CD4-positive, alpha-beta T cell (primary cell): ENCODE measurements at regions not wholly inside any gene's neighbourhood (a gene's known extent, or its start where the extent isn't known, plus 50 kb on each side); places are given as distances from the start of the nearest gene placed in this dataset.
"Not testable (repeated sequence)": the region's sequence is repeated elsewhere in the genome, so short reads cannot be mapped to it uniquely, and the experiment has no call there.

Source experiments
- ATAC-seq: fragments of 200-7000 bp; cut with Tn5 transposase; one replicate; pipeline ENCODE4 v1.10.0; 2022; ENCODE audit warnings: mild to moderate bottlenecking; ENCODE audit not compliant: poor library complexity
- CTCF ChIA-PET: fragments of 350-600 bp; sonication (Branson Sonifier 250); formaldehyde crosslinking; loops from one replicate; lab custom pipeline; 2021; ENCODE audit warnings: antibody characterized with exemption, inconsistent platforms; lab: Charles Lee
- POLR2A ChIA-PET: fragments of 350-600 bp; sonication (Branson Sonifier 250); formaldehyde crosslinking; loops from one replicate; lab custom pipeline; 2021; ENCODE audit warnings: antibody characterized with exemption, inconsistent platforms; lab: Charles Lee
- DNase-seq, 14 experiments: peaks; one replicate each; pipeline ENCODE4 v3.0.0-alpha.2; 2013 to 2020; ENCODE audit warnings: mixed read lengths in 2 of 14
- H3K27ac ChIP-seq, 2 donors: one replicate each; pipeline versions ENCODE4 v1.5.1 to v1.7.0; 2013; ENCODE audit warnings: low read length in 2 of 2, low read depth in 1 of 2, mild to moderate bottlenecking in 1 of 2
- H3K27me3 ChIP-seq, 2 experiments: 1 replicate in 1 of 2; 2 replicates in 1 of 2; pipeline versions ENCODE4 v1.6.1 to v1.7.0; 2013; ENCODE audit warnings: low read length in 2 of 2, control low read depth in 1 of 2, mild to moderate bottlenecking in 1 of 2, moderate library complexity in 1 of 2; ENCODE audit not compliant: insufficient read depth in 2 of 2, control insufficient read depth in 1 of 2
- H3K36me3 ChIP-seq: one replicate; pipeline ENCODE4 v1.6.1; 2013; ENCODE audit warnings: low read length, control low read depth; ENCODE audit not compliant: insufficient read depth
- H3K4me1 ChIP-seq: one replicate; pipeline ENCODE4 v1.6.1; 2013; ENCODE audit warnings: low read length, control low read depth; ENCODE audit not compliant: insufficient read depth
- H3K4me3 ChIP-seq: one replicate; pipeline ENCODE4 v1.5.1; 2013; ENCODE audit warnings: mild to moderate bottlenecking, low read length, moderate library complexity
- H3K9me3 ChIP-seq, 2 experiments: 1 replicate in 1 of 2; 2 replicates in 1 of 2; pipeline versions ENCODE4 v1.6.1 to v1.7.0; 2013; ENCODE audit warnings: low read length in 2 of 2, mild to moderate bottlenecking in 2 of 2, control low read depth in 1 of 2, moderate library complexity in 1 of 2; ENCODE audit not compliant: control insufficient read depth in 1 of 2, insufficient read depth in 1 of 2
- H3K27ac Mint-ChIP-seq: one replicate; pipeline ENCODE4 v1.8.0; 2020; ENCODE audit warnings: mixed read lengths
- H3K27me3 Mint-ChIP-seq: one replicate; pipeline ENCODE4 v1.8.0; 2021; ENCODE audit warnings: mixed read lengths
- H3K36me3 Mint-ChIP-seq: one replicate; pipeline ENCODE4 v1.8.0; 2021; ENCODE audit warnings: low read depth, mixed read lengths
- H3K4me1 Mint-ChIP-seq: one replicate; pipeline ENCODE4 v1.8.0; 2021; ENCODE audit warnings: low read depth, mixed read lengths
- H3K4me3 Mint-ChIP-seq: one replicate; pipeline ENCODE4 v1.8.0; 2020; ENCODE audit warnings: mild to moderate bottlenecking, mixed read lengths
- H3K9me3 Mint-ChIP-seq: one replicate; pipeline ENCODE4 v1.8.0; 2020; ENCODE audit warnings: mixed read lengths
- intact Hi-C, 2 experiments: fragments of 100-400 bp; cut with DNase I in 1 of 2; cut with micrococcal nuclease in 1 of 2; formaldehyde crosslinking; loops; one replicate each; pipeline versions ENCODE4 v1.15.1 to v1.9.0; 2023 to 2025; cut with DNase I, micrococcal nuclease
- TF ChIP-seq, protein P1 (sequence below): fragments of 200-600 bp; IDR thresholded peaks from one replicate; pipeline ENCODE4 v1.8.0; 2022; ENCODE audit warnings: antibody characterized with exemption, mild to moderate bottlenecking

DNA sequence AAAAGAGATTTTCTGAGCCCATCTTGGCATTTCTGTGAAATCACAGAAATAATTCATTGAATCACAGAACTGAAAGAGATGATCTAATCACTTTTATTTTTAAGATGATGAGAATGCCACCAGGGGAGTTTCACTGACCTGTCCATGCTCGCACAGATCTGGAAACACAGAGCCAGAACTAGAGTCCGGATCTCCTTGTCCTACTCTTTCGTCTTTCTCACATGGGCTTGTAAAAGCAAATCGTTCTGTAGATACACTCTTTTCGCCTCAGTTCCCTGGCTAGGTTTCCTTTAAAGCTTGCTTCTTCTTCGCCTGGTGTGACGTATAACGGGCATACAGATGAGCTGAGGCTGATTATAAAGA, 122.5 kb upstream of the SPRED1 start:
- no peaks in the 10 kb centered on the region for H3K36me3 Mint-ChIP-seq
- ATAC-seq (no peak), DNase-seq (no peak)
- H3K4me3 ChIP-seq: no peak overlapping the region
- intact Hi-C loops: no loop called here
- H3K4me3 Mint-ChIP-seq: no peak overlapping the region
- H3K27ac Mint-ChIP-seq: no peak overlapping the region
- H3K27me3 Mint-ChIP-seq: peaks cover 30% of the 10 kb centered on the region
- POLR2A ChIA-PET: no interaction called here
- peaks cover 6% of the 10 kb centered on the region for H3K4me1 Mint-ChIP-seq
- CTCF ChIA-PET: no interaction called here
- no peaks in the 10 kb centered on the region for H3K9me3 ChIP-seq
- H3K4me1 ChIP-seq: no peaks in the 10 kb centered on the region
- no peaks in the 10 kb centered on the region for H3K36me3 ChIP-seq
- TF ChIP-seq, protein P1, sequence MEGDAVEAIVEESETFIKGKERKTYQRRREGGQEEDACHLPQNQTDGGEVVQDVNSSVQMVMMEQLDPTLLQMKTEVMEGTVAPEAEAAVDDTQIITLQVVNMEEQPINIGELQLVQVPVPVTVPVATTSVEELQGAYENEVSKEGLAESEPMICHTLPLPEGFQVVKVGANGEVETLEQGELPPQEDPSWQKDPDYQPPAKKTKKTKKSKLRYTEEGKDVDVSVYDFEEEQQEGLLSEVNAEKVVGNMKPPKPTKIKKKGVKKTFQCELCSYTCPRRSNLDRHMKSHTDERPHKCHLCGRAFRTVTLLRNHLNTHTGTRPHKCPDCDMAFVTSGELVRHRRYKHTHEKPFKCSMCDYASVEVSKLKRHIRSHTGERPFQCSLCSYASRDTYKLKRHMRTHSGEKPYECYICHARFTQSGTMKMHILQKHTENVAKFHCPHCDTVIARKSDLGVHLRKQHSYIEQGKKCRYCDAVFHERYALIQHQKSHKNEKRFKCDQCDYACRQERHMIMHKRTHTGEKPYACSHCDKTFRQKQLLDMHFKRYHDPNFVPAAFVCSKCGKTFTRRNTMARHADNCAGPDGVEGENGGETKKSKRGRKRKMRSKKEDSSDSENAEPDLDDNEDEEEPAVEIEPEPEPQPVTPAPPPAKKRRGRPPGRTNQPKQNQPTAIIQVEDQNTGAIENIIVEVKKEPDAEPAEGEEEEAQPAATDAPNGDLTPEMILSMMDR: no peak
- H3K27me3 ChIP-seq: no peaks in the 10 kb centered on the region
- H3K9me3 Mint-ChIP-seq: peaks cover 2% of the 10 kb centered on the region
- H3K27ac ChIP-seq: no peak overlapping the region

DNA sequence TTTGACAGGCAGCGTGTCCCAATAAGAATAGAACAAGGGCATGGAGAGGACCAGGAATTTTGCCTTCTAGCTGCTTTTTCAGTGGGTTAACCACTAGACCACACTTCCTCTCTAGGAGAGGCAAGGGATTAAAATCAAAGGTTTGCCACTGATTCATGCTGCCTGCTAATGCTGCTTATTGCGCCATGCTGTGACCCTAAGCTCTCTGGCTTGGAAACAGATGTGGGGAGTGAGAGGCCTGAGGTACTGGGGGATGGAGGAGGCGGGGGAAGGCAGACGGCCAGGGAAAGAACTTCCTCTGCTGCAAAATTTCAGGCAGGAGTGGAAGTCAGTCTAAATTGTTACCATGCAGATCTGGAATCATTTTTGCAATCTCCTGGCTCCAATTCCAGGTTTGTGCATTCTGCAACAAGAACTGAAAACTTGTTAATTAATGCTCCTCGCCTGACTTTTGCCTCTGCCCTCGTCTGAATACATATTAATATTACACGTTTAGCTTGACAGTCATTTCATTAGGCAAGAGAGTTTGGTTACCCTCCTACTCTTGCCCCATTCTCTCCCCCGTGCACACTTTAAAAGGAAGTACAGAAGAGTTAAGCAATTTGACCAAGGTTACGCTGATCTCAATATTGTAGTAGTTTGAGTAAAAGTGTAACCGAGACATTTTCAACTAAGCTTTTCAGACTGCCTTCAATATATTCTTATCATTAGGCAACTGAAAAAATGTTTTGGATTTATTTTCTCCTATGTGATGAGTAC, 121.7 kb upstream of the SPRED1 start:
- Mint-ChIP-seq H3K9me3 (peaks cover 2% of the 10 kb centered on the region), H3K4me1 (peaks cover 6% of the 10 kb centered on the region), H3K36me3 (no peaks in the 10 kb centered on the region), H3K27ac (no peak overlapping the region), H3K27me3 (peaks cover 30% of the 10 kb centered on the region), H3K4me3 (no peak overlapping the region)
- H3K4me3 ChIP-seq: no peak overlapping the region
- CTCF ChIA-PET: interaction anchor here (0.7 kb wide), 1 partner anchor 150 kb away, joined by 5 read pairs; no protein-coding TSS in a partner anchor
- H3K9me3 ChIP-seq: no peaks in the 10 kb centered on the region
- H3K27me3 ChIP-seq: no peaks in the 10 kb centered on the region
- H3K4me1 ChIP-seq: no peaks in the 10 kb centered on the region
- TF ChIP-seq, protein P1: no peak
- POLR2A ChIA-PET: no interaction called here
- H3K27ac ChIP-seq: no peak overlapping the region
- DNase-seq (peak in 3 of 14 experiments; percentile 9 to 55 (median 43)), ATAC-seq (no peak)
- intact Hi-C loops: no loop called here
- no peaks in the 10 kb centered on the region for H3K36me3 ChIP-seq

DNA sequence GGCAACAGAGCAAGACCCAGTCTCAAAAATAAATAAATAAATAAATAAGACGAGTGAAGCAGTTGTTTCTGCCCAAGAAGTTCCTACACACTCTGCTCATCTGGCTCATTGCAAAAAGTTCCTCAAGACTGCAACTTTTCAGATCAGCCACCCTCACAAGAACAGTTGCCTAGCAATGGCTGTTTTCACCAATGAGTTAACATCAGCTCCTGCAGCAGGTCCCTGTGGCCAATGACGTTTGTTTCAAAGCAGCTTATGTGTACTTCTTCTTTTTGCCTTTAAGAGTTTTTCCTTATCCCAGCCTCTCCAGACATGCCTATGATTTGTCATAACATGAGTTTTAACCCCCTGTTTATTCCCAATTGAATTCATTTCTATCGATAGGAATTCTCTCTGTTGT, 118.4 kb upstream of the SPRED1 start:
- ChIA-PET POLR2A (no interaction called here), CTCF (no interaction called here)
- no peaks in the 10 kb centered on the region for H3K36me3 Mint-ChIP-seq
- Histone ChIP-seq H3K27ac (no peak overlapping the region), H3K9me3 (no peaks in the 10 kb centered on the region), H3K4me1 (no peaks in the 10 kb centered on the region), H3K27me3 (no peaks in the 10 kb centered on the region), H3K36me3 (no peaks in the 10 kb centered on the region), H3K4me3 (no peak overlapping the region)
- peaks cover 29% of the 10 kb centered on the region for H3K27me3 Mint-ChIP-seq
- H3K4me1 Mint-ChIP-seq: no peaks in the 10 kb centered on the region
- TF ChIP-seq, protein P1: no peak
- intact Hi-C loops: no loop called here
- ATAC-seq (no peak), DNase-seq (peak in 2 of 14 experiments; percentile 20 to 38)
- peaks cover 6% of the 10 kb centered on the region for H3K9me3 Mint-ChIP-seq
- H3K27ac Mint-ChIP-seq: no peak overlapping the region
- H3K4me3 Mint-ChIP-seq: no peak overlapping the region

DNA sequence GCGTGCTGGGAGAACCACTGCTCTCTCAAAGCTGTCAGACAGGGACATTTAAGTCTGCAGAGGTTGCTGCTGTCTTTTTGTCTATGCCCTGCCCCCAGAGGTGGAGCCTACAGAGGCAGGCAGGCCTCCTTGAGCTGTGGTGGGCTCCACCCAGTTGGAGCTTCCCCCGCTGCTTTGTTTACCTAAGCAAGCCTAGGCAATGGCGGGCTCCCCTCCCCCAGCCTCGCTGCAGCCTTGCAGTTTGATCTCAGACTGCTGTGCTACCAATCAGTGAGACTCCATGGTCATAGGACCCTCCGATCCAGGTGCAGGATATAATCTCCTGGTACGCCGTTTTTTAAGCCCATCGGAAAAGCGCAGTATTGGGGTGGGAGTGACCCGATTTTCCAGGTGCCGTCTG, 110.4 kb upstream of the SPRED1 start:
- H3K27me3 ChIP-seq, H3K4me1 ChIP-seq, ATAC-seq, H3K4me3 ChIP-seq, H3K36me3 Mint-ChIP-seq, intact Hi-C loops, H3K9me3 ChIP-seq, CTCF ChIA-PET, H3K27ac ChIP-seq, H3K4me1 Mint-ChIP-seq, H3K27ac Mint-ChIP-seq, POLR2A ChIA-PET, H3K9me3 Mint-ChIP-seq, H3K27me3 Mint-ChIP-seq, H3K4me3 Mint-ChIP-seq, DNase-seq, H3K36me3 ChIP-seq: not testable (repeated sequence)
